Testis (tissue), 2 donors: ENCODE measurements at regions not wholly inside any gene's neighbourhood (a gene's known extent, or its start where the extent isn't known, plus 50 kb on each side); places are given as distances from the start of the nearest gene placed in this dataset.

Experiments used
- POLR2A ChIP-seq: fragments of 450-650 bp; IDR thresholded peaks from one replicate; pipeline ENCODE4 v1.6.1; 2017; ENCODE audit warnings: antibody characterized with exemption, mild to moderate bottlenecking, moderate library complexity
- TF ChIP-seq, protein P1 (sequence below), 3 experiments: fragments of 450-650 bp in 2 of 3; fragments of 200-600 bp in 1 of 3; sonication (generic) in 1 of 3; IDR thresholded peaks; one replicate each; pipeline ENCODE4 v1.5.1; 2016 to 2019; ENCODE audit warnings: antibody characterized with exemption in 3 of 3, mild to moderate bottlenecking in 2 of 3, moderate library complexity in 1 of 3

DNA sequence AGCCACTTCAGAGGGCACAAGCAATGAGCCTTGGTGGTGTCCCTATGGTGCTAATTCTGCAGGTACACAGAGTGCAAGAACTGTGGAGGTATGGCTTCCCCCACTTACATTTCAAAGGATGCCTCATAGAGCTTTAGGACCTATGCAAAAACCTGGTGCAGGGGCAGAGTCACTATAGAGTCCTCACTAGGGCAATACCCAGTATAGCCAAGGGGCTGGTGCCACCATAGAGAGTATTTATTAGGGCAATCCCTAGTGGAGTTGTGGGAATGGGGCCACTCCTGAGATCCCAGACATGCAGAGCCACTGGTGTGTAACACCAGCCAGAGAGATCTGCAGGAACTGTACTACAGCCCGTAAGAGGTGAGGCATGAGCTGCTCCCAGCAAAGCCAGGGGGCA is 312.2 kb downstream of the SLC4A3 start:
- TF ChIP-seq, protein P1, sequence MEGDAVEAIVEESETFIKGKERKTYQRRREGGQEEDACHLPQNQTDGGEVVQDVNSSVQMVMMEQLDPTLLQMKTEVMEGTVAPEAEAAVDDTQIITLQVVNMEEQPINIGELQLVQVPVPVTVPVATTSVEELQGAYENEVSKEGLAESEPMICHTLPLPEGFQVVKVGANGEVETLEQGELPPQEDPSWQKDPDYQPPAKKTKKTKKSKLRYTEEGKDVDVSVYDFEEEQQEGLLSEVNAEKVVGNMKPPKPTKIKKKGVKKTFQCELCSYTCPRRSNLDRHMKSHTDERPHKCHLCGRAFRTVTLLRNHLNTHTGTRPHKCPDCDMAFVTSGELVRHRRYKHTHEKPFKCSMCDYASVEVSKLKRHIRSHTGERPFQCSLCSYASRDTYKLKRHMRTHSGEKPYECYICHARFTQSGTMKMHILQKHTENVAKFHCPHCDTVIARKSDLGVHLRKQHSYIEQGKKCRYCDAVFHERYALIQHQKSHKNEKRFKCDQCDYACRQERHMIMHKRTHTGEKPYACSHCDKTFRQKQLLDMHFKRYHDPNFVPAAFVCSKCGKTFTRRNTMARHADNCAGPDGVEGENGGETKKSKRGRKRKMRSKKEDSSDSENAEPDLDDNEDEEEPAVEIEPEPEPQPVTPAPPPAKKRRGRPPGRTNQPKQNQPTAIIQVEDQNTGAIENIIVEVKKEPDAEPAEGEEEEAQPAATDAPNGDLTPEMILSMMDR (IDR thresholded peaks at IDR 0.05) = no peak
- TF ChIP-seq POLR2A = no peak
